Activated CD8-positive, alpha-beta memory T cell treated with anti-CD3 and anti-CD28 coated beads for 36 hours (primary cell): ENCODE measurements at regions not wholly inside any gene's neighbourhood (a gene's known extent, or its start where the extent isn't known, plus 50 kb on each side); places are given as distances from the start of the nearest gene placed in this dataset.

Experiments used
- CTCF ChIA-PET: fragments of 350-600 bp; sonication (Branson Sonifier 250); formaldehyde crosslinking; loops from one replicate; lab custom pipeline; 2021; ENCODE audit warnings: antibody characterized with exemption; lab: Charles Lee
- POLR2A ChIA-PET: fragments of 350-600 bp; sonication (Branson Sonifier 250); formaldehyde crosslinking; loops from one replicate; lab custom pipeline; 2021; ENCODE audit warnings: antibody characterized with exemption; lab: Charles Lee

DNA sequence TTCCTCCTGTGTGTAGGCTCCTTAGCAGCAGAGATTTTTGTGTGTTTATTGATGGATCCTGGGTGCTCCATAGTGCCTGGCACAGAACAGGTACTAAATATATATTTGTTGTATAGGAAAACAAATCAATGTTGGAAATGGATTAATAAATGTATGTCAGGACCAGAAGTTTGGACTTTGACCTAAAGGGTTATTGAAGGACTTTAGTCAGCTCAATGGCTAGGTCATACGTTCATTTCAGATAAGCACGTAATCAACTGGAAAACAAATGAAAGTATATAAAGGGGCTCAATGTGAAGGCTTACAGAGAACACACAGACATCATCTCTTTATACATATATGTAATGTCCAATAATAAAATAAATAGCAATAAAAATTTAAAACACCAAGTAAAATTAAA is 56.2 kb upstream of the PALM2AKAP2 start:
- ChIA-PET CTCF (no interaction called here), POLR2A (no interaction called here)

DNA sequence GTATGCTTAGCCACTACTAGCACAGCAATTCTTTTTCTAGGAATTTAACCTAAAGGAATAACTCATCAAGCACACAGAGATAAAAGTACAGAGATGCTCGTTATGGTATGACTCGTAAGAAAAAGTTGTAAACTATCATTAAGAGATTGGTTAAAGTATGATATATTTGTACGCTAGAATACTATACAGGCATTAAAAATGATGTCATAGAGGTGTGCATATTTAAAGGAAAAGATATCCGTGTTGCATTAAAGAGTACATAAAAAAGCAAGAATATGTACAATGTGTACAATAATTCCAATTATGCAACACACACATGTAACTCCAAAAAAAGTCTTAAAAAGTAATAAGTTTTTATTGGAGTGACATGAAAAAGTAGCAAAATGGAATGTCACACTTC is 54.5 kb upstream of the PALM2AKAP2 start:
- POLR2A ChIA-PET = no interaction called here
- CTCF ChIA-PET = no interaction called here

DNA sequence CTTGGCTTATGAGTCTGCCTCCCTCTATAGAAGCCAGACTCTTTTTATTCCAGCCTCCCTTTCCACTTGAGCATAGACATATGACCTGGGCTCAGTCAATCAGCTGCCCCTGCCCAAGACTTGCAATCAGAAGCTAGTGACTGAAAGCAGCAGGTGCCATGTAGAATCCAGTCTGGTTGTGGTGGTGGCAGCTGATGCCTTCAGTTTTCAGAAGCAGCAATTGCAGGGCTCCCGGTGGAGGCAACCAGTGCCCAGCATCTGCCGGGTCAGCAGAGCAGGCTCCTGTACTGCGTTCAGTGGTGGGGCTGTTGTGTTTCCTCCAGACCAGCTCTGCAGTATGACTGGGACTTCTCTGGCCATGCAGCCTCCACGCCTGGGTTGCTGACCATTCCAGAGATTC is 53.9 kb upstream of the PALM2AKAP2 start:
- CTCF ChIA-PET = no interaction called here
- POLR2A ChIA-PET = no interaction called here

DNA sequence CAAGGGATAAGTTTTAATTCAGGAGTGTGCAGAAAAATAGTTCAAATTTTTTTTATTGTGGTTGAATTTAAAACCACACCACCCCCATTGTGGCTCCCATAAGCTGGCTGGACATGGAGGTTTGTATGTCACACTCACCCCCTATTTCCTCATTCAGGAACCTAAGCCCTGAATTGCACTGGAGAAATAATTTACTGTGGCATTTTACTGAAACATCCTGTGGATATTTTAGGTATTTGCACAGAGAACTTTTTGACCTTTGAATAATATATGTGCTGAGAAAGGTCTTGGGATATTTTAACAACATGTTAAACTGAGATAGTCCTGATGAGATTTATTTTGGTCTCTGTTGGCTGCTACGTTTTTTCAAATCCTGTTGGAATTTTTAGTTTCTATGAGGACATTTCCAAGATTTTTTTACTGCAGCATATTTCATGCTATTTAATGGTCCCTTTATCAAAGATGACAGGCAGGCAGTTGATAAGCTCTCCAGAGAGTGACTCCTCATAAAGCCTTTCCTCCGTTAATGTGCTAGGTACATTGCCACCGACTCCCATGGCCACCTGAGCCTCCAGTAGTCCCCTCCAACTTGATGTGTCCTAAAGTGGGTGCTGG is 51.2 kb upstream of the PALM2AKAP2 start:
- ChIA-PET CTCF (no interaction called here), POLR2A (no interaction called here)

DNA sequence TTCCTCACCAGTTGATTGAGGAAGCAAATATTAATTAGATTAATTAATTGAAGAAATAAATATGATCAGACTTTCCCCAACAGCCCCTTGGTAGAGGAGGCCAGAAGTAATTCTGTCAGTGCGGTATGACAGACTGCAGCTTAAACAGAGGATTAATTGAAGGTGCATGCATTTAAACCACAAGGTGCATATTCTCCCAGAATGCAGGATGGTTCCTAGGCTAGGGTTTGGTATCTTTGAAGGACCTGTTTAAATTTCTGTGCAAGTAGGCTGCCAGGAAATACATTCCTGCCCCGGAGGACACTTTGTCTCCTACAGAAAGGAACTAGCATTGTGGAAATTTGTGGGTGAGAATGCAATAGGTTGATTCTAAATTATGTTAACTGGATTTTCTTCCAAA is 50.5 kb upstream of the PALM2AKAP2 start:
- CTCF ChIA-PET = no interaction called here
- POLR2A ChIA-PET = no interaction called here
